ENCODE measurements at regions not wholly inside any gene's neighbourhood (a gene's known extent, or its start where the extent isn't known, plus 50 kb on each side); places are given as distances from the start of the nearest gene placed in this dataset.

DNA sequence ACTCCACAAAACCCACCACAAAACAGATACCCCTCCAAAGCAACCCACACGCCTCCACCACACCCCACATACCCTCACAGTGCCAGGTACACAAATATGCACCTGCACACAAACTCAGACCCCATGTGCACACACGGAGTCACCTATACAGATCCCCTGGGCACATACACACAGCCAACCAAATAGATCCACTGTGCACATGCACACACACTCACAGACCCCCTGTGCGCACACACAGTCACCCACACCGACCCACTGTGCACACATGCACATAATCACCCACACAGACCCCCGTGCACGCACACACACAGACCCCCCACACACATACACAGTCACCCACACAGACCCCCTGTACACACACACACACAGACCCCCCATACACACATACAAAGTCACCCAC lies 107.8 kb downstream of the HSPH1 start:
- H3K27ac Mint-ChIP-seq, result no peak overlapping the region
- Histone ChIP-seq H3F3A (replicated peaks; ENCODE audit: low read depth) (no peaks in the 10 kb centered on the region), H3K4me2 (no peak overlapping the region), H3K9me2 (ENCODE audit: insufficient read depth) (no peaks in the 10 kb centered on the region), H3K36me3 (ENCODE audit: insufficient read depth) (no peaks in the 10 kb centered on the region), H3K79me2 (replicated peaks; ENCODE audit: insufficient read depth) (no peaks in the 10 kb centered on the region), H3K4me1 (ENCODE audit: insufficient read depth) (0 out of 2 replicates have a peak, but pooled peaks cover under 1% of the 10 kb centered on the region), H4K20me1 (replicated peaks; ENCODE audit: insufficient read depth) (no peaks in the 10 kb centered on the region), H3K27ac (ENCODE audit: low read depth) (no peak overlapping the region), H3K27me3 (ENCODE audit: insufficient read depth) (no peaks in the 10 kb centered on the region), H2AFZ (no peak overlapping the region), H3K4me3 (no peak overlapping the region)
- TF ChIP-seq STAT1 (IDR thresholded peaks at IDR 0.05; ENCODE audit: unreplicated experiment) (no peak), POLR2AphosphoS5 (IDR thresholded peaks at IDR 0.05; ENCODE audit: low read depth) (no peak), EZH2 (IDR thresholded peaks at IDR 0.05; ENCODE audit: low read depth, unreplicated experiment) (no peak)
- TF ChIP-seq, protein P1, sequence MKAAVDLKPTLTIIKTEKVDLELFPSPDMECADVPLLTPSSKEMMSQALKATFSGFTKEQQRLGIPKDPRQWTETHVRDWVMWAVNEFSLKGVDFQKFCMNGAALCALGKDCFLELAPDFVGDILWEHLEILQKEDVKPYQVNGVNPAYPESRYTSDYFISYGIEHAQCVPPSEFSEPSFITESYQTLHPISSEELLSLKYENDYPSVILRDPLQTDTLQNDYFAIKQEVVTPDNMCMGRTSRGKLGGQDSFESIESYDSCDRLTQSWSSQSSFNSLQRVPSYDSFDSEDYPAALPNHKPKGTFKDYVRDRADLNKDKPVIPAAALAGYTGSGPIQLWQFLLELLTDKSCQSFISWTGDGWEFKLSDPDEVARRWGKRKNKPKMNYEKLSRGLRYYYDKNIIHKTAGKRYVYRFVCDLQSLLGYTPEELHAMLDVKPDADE (IDR thresholded peaks at IDR 0.05), result no peak
- TF ChIP-seq, protein P2, sequence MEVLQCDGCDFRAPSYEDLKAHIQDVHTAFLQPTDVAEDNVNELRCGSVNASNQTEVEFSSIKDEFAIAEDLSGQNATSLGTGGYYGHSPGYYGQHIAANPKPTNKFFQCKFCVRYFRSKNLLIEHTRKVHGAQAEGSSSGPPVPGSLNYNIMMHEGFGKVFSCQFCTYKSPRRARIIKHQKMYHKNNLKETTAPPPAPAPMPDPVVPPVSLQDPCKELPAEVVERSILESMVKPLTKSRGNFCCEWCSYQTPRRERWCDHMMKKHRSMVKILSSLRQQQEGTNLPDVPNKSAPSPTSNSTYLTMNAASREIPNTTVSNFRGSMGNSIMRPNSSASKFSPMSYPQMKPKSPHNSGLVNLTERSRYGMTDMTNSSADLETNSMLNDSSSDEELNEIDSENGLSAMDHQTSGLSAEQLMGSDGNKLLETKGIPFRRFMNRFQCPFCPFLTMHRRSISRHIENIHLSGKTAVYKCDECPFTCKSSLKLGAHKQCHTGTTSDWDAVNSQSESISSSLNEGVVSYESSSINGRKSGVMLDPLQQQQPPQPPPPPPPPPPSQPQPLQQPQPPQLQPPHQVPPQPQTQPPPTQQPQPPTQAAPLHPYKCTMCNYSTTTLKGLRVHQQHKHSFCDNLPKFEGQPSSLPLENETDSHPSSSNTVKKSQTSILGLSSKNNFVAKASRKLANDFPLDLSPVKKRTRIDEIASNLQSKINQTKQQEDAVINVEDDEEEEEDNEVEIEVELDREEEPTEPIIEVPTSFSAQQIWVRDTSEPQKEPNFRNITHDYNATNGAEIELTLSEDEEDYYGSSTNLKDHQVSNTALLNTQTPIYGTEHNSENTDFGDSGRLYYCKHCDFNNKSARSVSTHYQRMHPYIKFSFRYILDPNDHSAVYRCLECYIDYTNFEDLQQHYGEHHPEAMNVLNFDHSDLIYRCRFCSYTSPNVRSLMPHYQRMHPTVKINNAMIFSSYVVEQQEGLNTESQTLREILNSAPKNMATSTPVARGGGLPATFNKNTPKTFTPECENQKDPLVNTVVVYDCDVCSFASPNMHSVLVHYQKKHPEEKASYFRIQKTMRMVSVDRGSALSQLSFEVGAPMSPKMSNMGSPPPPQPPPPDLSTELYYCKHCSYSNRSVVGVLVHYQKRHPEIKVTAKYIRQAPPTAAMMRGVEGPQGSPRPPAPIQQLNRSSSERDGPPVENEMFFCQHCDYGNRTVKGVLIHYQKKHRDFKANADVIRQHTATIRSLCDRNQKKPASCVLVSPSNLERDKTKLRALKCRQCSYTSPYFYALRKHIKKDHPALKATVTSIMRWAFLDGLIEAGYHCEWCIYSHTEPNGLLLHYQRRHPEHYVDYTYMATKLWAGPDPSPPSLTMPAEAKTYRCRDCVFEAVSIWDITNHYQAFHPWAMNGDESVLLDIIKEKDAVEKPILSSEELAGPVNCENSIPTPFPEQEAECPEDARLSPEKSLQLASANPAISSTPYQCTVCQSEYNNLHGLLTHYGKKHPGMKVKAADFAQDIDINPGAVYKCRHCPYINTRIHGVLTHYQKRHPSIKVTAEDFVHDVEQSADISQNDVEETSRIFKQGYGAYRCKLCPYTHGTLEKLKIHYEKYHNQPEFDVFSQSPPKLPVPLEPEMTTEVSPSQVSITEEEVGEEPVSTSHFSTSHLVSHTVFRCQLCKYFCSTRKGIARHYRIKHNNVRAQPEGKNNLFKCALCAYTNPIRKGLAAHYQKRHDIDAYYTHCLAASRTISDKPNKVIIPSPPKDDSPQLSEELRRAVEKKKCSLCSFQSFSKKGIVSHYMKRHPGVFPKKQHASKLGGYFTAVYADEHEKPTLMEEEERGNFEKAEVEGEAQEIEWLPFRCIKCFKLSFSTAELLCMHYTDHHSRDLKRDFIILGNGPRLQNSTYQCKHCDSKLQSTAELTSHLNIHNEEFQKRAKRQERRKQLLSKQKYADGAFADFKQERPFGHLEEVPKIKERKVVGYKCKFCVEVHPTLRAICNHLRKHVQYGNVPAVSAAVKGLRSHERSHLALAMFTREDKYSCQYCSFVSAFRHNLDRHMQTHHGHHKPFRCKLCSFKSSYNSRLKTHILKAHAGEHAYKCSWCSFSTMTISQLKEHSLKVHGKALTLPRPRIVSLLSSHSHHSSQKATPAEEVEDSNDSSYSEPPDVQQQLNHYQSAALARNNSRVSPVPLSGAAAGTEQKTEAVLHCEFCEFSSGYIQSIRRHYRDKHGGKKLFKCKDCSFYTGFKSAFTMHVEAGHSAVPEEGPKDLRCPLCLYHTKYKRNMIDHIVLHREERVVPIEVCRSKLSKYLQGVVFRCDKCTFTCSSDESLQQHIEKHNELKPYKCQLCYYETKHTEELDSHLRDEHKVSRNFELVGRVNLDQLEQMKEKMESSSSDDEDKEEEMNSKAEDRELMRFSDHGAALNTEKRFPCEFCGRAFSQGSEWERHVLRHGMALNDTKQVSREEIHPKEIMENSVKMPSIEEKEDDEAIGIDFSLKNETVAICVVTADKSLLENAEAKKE (CRISPR knock-in tag; IDR thresholded peaks at IDR 0.05), result no peak
- H3K9me3 Mint-ChIP-seq, result no peaks in the 10 kb centered on the region
- H3K4me1 Mint-ChIP-seq, result peaks cover 8% of the 10 kb centered on the region
- no peak overlapping the region for H3K4me3 Mint-ChIP-seq
- peaks cover 1% of the 10 kb centered on the region for H3K27me3 Mint-ChIP-seq (ENCODE audit: insufficient read depth, low read depth, poor library complexity)
- H3K36me3 Mint-ChIP-seq (ENCODE audit: low read depth), result no peaks in the 10 kb centered on the region
- ATAC-seq, result no peak
- DNase-seq (ENCODE audit: low spot score), result no peak

DNA sequence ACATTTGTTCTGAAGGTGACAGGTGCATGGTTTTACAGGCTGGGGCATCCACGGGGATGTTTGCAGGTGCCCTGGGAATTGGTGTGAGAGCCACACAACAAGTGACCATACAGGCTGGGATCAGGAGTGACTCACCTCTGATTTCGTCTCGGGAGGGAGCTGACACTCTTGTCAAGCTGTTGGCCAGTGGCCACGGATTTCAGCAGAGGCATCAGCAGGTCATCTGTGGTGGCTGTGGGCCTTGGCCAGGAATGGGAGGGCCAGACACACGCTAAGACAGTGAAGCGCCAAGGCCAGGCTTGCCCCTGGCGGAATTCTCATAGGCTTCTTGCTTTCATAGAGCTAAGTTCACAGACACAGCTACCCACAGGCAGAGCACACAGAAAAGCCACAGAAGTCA lies 108.6 kb downstream of the HSPH1 start:
- no peaks in the 10 kb centered on the region for H3K9me2 ChIP-seq (ENCODE audit: insufficient read depth)
- ATAC-seq, result no peak
- no peaks in the 10 kb centered on the region for H3K27me3 ChIP-seq (ENCODE audit: insufficient read depth)
- H3K4me1 Mint-ChIP-seq, result peaks cover 8% of the 10 kb centered on the region
- no peaks in the 10 kb centered on the region for H3K36me3 ChIP-seq (ENCODE audit: insufficient read depth)
- no peak overlapping the region for H3K27ac Mint-ChIP-seq
- no peak overlapping the region for H2AFZ ChIP-seq
- H3K27me3 Mint-ChIP-seq (ENCODE audit: insufficient read depth, low read depth, poor library complexity), result peaks cover 1% of the 10 kb centered on the region
- H3K4me3 Mint-ChIP-seq, result no peak overlapping the region
- no peak for TF ChIP-seq ZNF331 (CRISPR knock-in tag; IDR thresholded peaks at IDR 0.05; ENCODE audit: low read depth)
- DNase-seq (ENCODE audit: low spot score), result no peak
- H3K4me2 ChIP-seq, result no peak overlapping the region
- H3K36me3 Mint-ChIP-seq (ENCODE audit: low read depth), result no peaks in the 10 kb centered on the region
- H3K4me3 ChIP-seq, result no peak overlapping the region
- no peaks in the 10 kb centered on the region for H3K79me2 ChIP-seq (replicated peaks; ENCODE audit: insufficient read depth)
- H3F3A ChIP-seq (replicated peaks; ENCODE audit: low read depth), result no peaks in the 10 kb centered on the region
- no peak overlapping the region for H3K27ac ChIP-seq (ENCODE audit: low read depth)
- H3K9me3 Mint-ChIP-seq, result no peaks in the 10 kb centered on the region
- H3K4me1 ChIP-seq (ENCODE audit: insufficient read depth), result peaks cover 8% of the 10 kb centered on the region; the same call in 1 of the 2 replicates
- H4K20me1 ChIP-seq (replicated peaks; ENCODE audit: insufficient read depth), result no peaks in the 10 kb centered on the region
